Gastroesophageal sphincter (tissue), 4 donors: ENCODE measurements at regions not wholly inside any gene's neighbourhood (a gene's known extent, or its start where the extent isn't known, plus 50 kb on each side); places are given as distances from the start of the nearest gene placed in this dataset.

ENCODE experiments used
- ATAC-seq: fragments of 150-250 bp; one replicate; pipeline ENCODE4 v1.9.1; 2016; ENCODE audit warnings: mild to moderate bottlenecking, moderate library complexity
- H3K27ac ChIP-seq, 4 donors: fragments of 200-600 bp; sonication (generic) in 3 of 4; 1 replicate in 3 of 4; 2 replicates in 1 of 4; pipeline ENCODE4 v1.5.1; 2016 to 2019
- H3K27me3 ChIP-seq: fragments of 200-600 bp; sonication (generic); one replicate; pipeline ENCODE4 v1.5.1; 2019
- H3K36me3 ChIP-seq, 2 donors: fragments of 200-600 bp; sonication (generic); one replicate each; pipeline ENCODE4 v1.5.1; 2019; ENCODE audit warnings: control low read depth in 1 of 2
- H3K4me1 ChIP-seq, 3 donors: fragments of 200-600 bp; sonication (generic); 1 replicate in 2 of 3; 2 replicates in 1 of 3; pipeline ENCODE4 v1.5.1; 2016 to 2019; ENCODE audit warnings: control low read depth in 2 of 3
- H3K4me3 ChIP-seq, 2 donors: fragments of 200-600 bp; sonication (generic); one replicate each; pipeline ENCODE4 v1.5.1; 2019; ENCODE audit warnings: mild to moderate bottlenecking in 1 of 2, moderate library complexity in 1 of 2
- H3K9me3 ChIP-seq, 3 donors: fragments of 200-600 bp; sonication (generic); one replicate each; pipeline ENCODE4 v1.5.1; 2017 to 2019; ENCODE audit warnings: control low read depth in 2 of 3
- CTCF ChIP-seq, 4 experiments: fragments of 200-600 bp in 2 of 4; fragments of 450-650 bp in 2 of 4; sonication (generic) in 1 of 4; IDR thresholded peaks; one replicate each; pipeline ENCODE4 v1.5.1; 2017 to 2019; ENCODE audit warnings: antibody characterized with exemption in 4 of 4, mild to moderate bottlenecking in 2 of 4, moderate library complexity in 2 of 4
- EP300 ChIP-seq: sonication (generic); formaldehyde crosslinking; IDR thresholded peaks from one replicate; pipeline ENCODE4 v1.6.1; 2017; ENCODE audit warnings: antibody characterized with exemption, mild to moderate bottlenecking
- POLR2A ChIP-seq, 2 donors: fragments of 450-650 bp; IDR thresholded peaks; one replicate each; pipeline ENCODE4 v1.6.1; 2017; ENCODE audit warnings: antibody characterized with exemption in 2 of 2, mild to moderate bottlenecking in 2 of 2, moderate library complexity in 1 of 2
- POLR2AphosphoS5 ChIP-seq: sonication (generic); formaldehyde crosslinking; IDR thresholded peaks from one replicate; pipeline ENCODE4 v1.6.1; 2017; ENCODE audit warnings: antibody characterized with exemption
- WGBS, 2 donors: methylation state at CpG; one replicate each; pipeline ENCODE4 v1.1.5; 2018; ENCODE audit warnings: low coverage in 1 of 2; 5-methylcytosine and 5-hydroxymethylcytosine counted together

- TF ChIP-seq EP300 = no peak
- no peak for TF ChIP-seq CTCF (IDR thresholded peaks at IDR 0.05)
- TF ChIP-seq POLR2AphosphoS5 = no peak
- TF ChIP-seq POLR2A (IDR thresholded peaks at IDR 0.05) = no peak
- Histone ChIP-seq H3K9me3 (no peaks in the 10 kb centered on the region), H3K27me3 (no peaks in the 10 kb centered on the region), H3K4me1 (no peaks in the 10 kb centered on the region), H3K4me3 (no peak overlapping the region), H3K36me3 (no peaks in the 10 kb centered on the region), H3K27ac (no peak overlapping the region)
- WGBS, 2 donors = 64 to 67% methylated on average over 17 of the region's 19 CpGs
- ATAC-seq = no peak
Measured at GRCh38 chr9:95606489-95607350, 89.9 kb upstream of the PTCH1 start.

- WGBS, 2 donors = 71 to 80% methylated on average over 7 to 10 of the region's 10 CpGs
Measured at GRCh38 chr9:95605816-95606488, 89.2 kb upstream of the PTCH1 start.

GRCh38 chr9:95605101-95605500 is 88.3 kb upstream of the PTCH1 start:
- no peak for TF ChIP-seq POLR2AphosphoS5
- no peak overlapping the region for H3K27ac ChIP-seq

More at GRCh38 chr9:95605816-95606488, 89.2 kb upstream of the PTCH1 start:
- TF ChIP-seq CTCF (IDR thresholded peaks at IDR 0.05) = no peak
- TF ChIP-seq POLR2A (IDR thresholded peaks at IDR 0.05) = no peak
- TF ChIP-seq EP300 = no peak
- H3K27me3 ChIP-seq = no peaks in the 10 kb centered on the region
- H3K4me1 ChIP-seq = no peaks in the 10 kb centered on the region
- no peak overlapping the region for H3K27ac ChIP-seq
- ATAC-seq = no peak
- H3K4me3 ChIP-seq = no peak overlapping the region
- no peaks in the 10 kb centered on the region for H3K36me3 ChIP-seq
- H3K9me3 ChIP-seq = no peaks in the 10 kb centered on the region

GRCh38 chr9:95598236-95598635 is 81.5 kb upstream of the PTCH1 start:
- Histone ChIP-seq H3K4me1 (no peaks in the 10 kb centered on the region), H3K27me3 (peaks cover 3% of the 10 kb centered on the region), H3K36me3 (no peaks in the 10 kb centered on the region), H3K9me3 (no peaks in the 10 kb centered on the region), H3K4me3 (no peak overlapping the region), H3K27ac (no peak overlapping the region)
- no peak for TF ChIP-seq POLR2A (IDR thresholded peaks at IDR 0.05)
- no peak for TF ChIP-seq EP300
- no peak for TF ChIP-seq CTCF (IDR thresholded peaks at IDR 0.05)
- TF ChIP-seq POLR2AphosphoS5 = no peak
- 69% methylated on average over 2 of the region's 2 CpGs; no CpG with 5 or more reads in 1 of the 2 donors for WGBS, 2 donors
- no peak for ATAC-seq

More at GRCh38 chr9:95605101-95605500, 88.3 kb upstream of the PTCH1 start:
- no peak overlapping the region for H3K4me3 ChIP-seq
- ATAC-seq = no peak
- no peaks in the 10 kb centered on the region for H3K4me1 ChIP-seq
- WGBS, 2 donors = 84% methylated on average over 2 of the region's 6 CpGs; no CpG with 5 or more reads in 1 of the 2 donors
- no peaks in the 10 kb centered on the region for H3K27me3 ChIP-seq
- no peaks in the 10 kb centered on the region for H3K9me3 ChIP-seq
- H3K36me3 ChIP-seq = no peaks in the 10 kb centered on the region

GRCh38 chr9:95595721-95596295 is 79.0 kb upstream of the PTCH1 start:
- H3K4me1 ChIP-seq = no peaks in the 10 kb centered on the region
- no peak overlapping the region for H3K4me3 ChIP-seq
- H3K27me3 ChIP-seq = peaks cover 3% of the 10 kb centered on the region
- 90 to 98% methylated on average over 5 to 6 of the region's 15 CpGs for WGBS, 2 donors
- TF ChIP-seq POLR2AphosphoS5 (no peak), CTCF (IDR thresholded peaks at IDR 0.05) (no peak), EP300 (no peak), POLR2A (IDR thresholded peaks at IDR 0.05) (no peak)
- H3K9me3 ChIP-seq = no peaks in the 10 kb centered on the region
- no peak overlapping the region for H3K27ac ChIP-seq
- no peaks in the 10 kb centered on the region for H3K36me3 ChIP-seq
- ATAC-seq = no peak
